ENCODE measurements at regions not wholly inside any gene's neighbourhood (a gene's known extent, or its start where the extent isn't known, plus 50 kb on each side); places are given as distances from the start of the nearest gene placed in this dataset.

DNA sequence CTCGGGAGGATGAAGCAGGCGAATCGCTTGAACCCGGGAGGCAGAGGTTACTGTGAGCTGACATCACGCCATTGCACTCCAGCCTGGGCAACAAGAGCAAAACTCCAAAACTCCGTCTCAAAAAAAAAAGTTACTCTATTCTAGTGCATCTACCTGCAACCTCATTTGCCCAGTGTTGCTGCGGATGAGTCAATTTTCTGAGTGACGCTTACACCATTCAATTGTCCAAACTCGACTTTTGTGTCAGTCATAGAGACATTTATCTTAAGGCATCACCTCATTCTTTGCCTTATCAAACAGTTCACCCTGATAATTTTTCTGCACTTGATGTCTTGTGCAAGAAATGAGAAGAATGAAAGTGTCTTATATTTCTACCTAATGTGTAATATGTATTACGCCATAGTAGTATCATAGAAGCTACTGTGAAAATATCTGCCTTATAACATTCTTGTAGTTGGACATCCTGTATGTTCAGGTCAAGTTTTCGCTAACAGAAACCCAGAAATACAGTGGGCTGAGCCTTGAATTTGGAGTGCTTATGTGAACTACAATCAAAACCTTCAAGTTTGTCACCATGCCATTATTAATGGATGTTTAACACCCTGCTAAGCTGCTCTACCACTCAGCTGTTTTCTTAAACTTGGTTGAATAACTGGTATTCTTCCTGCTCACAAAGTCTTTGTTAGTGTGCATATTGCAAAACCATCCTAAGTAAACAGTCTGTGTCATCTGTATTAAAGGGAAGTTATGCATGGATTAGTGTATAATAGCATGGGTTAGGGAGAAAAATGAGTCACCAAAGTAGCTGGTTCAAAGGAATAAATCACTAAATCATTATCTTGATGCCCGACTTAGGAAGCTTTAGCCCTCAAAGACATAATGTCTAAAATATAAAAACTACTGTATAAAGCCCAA lies 531.0 kb upstream of the NR2F2 start:
- no peaks in the 10 kb centered on the region for H3K4me1 Mint-ChIP-seq (ENCODE audit: low read depth)
- no peak overlapping the region for H3K27ac Mint-ChIP-seq
- H3K36me3 Mint-ChIP-seq (ENCODE audit: low read depth) = no peaks in the 10 kb centered on the region
- DNase-seq (ENCODE audit: low spot score) = no peak
- H3K27me3 Mint-ChIP-seq (ENCODE audit: low read depth) = no peaks in the 10 kb centered on the region
- H3K9me3 Mint-ChIP-seq = no peaks in the 10 kb centered on the region
- H3K4me3 Mint-ChIP-seq = no peak overlapping the region

GRCh38 chr15:95804484-95804883 lies 526.0 kb upstream of the NR2F2 start:
- Mint-ChIP-seq H3K9me3 (no peaks in the 10 kb centered on the region), H3K4me1 (ENCODE audit: low read depth) (no peaks in the 10 kb centered on the region), H3K36me3 (ENCODE audit: low read depth) (no peaks in the 10 kb centered on the region), H3K27ac (no peak overlapping the region), H3K27me3 (ENCODE audit: low read depth) (no peaks in the 10 kb centered on the region), H3K4me3 (no peak overlapping the region)
- DNase-seq (ENCODE audit: low spot score) = no peak

- H3K27ac Mint-ChIP-seq = no peak overlapping the region
- no peaks in the 10 kb centered on the region for H3K4me1 Mint-ChIP-seq (ENCODE audit: low read depth)
- no peaks in the 10 kb centered on the region for H3K9me3 Mint-ChIP-seq
- H3K36me3 Mint-ChIP-seq (ENCODE audit: low read depth) = no peaks in the 10 kb centered on the region
- H3K4me3 Mint-ChIP-seq = no peak overlapping the region
- no peak for DNase-seq (ENCODE audit: low spot score)
- no peaks in the 10 kb centered on the region for H3K27me3 Mint-ChIP-seq (ENCODE audit: low read depth)
Measured at GRCh38 chr15:95812491-95812890, 518.0 kb upstream of the NR2F2 start.

- Mint-ChIP-seq H3K4me1 (ENCODE audit: low read depth) (no peaks in the 10 kb centered on the region), H3K36me3 (ENCODE audit: low read depth) (no peaks in the 10 kb centered on the region)
Measured at GRCh38 chr15:95814908-95815307, 515.6 kb upstream of the NR2F2 start.

GRCh38 chr15:95816591-95816990 lies 513.9 kb upstream of the NR2F2 start:
- Mint-ChIP-seq H3K27me3 (ENCODE audit: low read depth) (peaks cover 3% of the 10 kb centered on the region), H3K36me3 (ENCODE audit: low read depth) (no peaks in the 10 kb centered on the region), H3K4me1 (ENCODE audit: low read depth) (no peaks in the 10 kb centered on the region), H3K9me3 (no peaks in the 10 kb centered on the region), H3K4me3 (no peak overlapping the region), H3K27ac (no peak overlapping the region)
- DNase-seq (ENCODE audit: low spot score) = no peak

More at GRCh38 chr15:95814908-95815307, 515.6 kb upstream of the NR2F2 start:
- no peak overlapping the region for H3K27ac Mint-ChIP-seq
- H3K9me3 Mint-ChIP-seq = no peaks in the 10 kb centered on the region
- H3K4me3 Mint-ChIP-seq = no peak overlapping the region
- no peak for DNase-seq (ENCODE audit: low spot score)
- no peaks in the 10 kb centered on the region for H3K27me3 Mint-ChIP-seq (ENCODE audit: low read depth)

DNA sequence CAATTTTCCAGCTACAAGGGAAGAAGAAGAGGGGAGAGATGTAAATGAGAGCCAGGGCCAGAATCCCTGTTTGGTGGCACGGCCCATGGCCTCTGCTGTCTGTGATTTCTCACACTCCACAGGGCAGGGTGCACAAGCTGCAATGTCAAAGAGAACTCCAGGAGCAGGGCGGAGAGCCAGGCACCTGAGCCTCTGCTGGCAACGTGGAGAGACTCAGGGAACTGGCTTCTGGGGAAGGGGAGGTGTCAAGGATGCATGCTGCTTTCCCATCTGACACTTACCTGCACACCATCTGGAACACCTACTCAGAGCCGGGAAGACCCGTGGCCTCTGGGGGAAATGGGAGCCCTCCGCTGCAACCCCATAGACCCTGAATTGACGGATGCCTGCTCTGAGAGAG lies 507.5 kb upstream of the NR2F2 start:
- DNase-seq (ENCODE audit: low spot score) = no peak
- no peak overlapping the region for H3K27ac Mint-ChIP-seq
- no peaks in the 10 kb centered on the region for H3K36me3 Mint-ChIP-seq (ENCODE audit: low read depth)
- H3K4me1 Mint-ChIP-seq (ENCODE audit: low read depth) = no peaks in the 10 kb centered on the region
- peaks cover 9% of the 10 kb centered on the region for H3K27me3 Mint-ChIP-seq (ENCODE audit: low read depth)
- H3K9me3 Mint-ChIP-seq = no peaks in the 10 kb centered on the region
- no peak overlapping the region for H3K4me3 Mint-ChIP-seq

DNA sequence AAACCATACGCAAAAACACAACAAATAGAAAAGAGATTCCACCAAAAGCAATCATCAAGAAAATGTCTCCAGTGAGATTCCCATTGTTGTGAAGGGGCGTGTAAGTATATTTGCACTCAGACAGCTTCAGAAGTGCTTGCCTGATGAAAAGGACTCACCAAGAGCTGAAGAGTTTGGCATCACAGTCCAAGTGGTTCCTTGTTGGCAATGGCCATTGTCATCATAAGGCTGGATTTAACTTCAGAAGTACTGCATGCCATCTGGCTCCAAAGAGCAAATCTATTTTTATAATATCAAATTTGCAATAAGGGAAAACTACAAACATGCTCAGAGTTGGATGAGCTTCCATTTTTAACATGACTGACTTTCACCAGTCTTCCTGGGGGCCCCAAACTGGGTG lies 505.3 kb upstream of the NR2F2 start:
- Mint-ChIP-seq H3K4me1 (ENCODE audit: low read depth) (no peaks in the 10 kb centered on the region), H3K27me3 (ENCODE audit: low read depth) (peaks cover 8% of the 10 kb centered on the region), H3K36me3 (ENCODE audit: low read depth) (no peaks in the 10 kb centered on the region), H3K9me3 (no peaks in the 10 kb centered on the region), H3K4me3 (no peak overlapping the region), H3K27ac (no peak overlapping the region)
- DNase-seq (ENCODE audit: low spot score) = no peak

GRCh38 chr15:95825671-95826411 lies 504.7 kb upstream of the NR2F2 start:
- no peaks in the 10 kb centered on the region for H3K4me1 Mint-ChIP-seq (ENCODE audit: low read depth)
- no peaks in the 10 kb centered on the region for H3K9me3 Mint-ChIP-seq
- DNase-seq (ENCODE audit: low spot score) = no peak
- H3K36me3 Mint-ChIP-seq (ENCODE audit: low read depth) = no peaks in the 10 kb centered on the region
- no peak overlapping the region for H3K27ac Mint-ChIP-seq
- H3K27me3 Mint-ChIP-seq (ENCODE audit: low read depth) = peaks cover 11% of the 10 kb centered on the region
- H3K4me3 Mint-ChIP-seq = no peak overlapping the region

DNA sequence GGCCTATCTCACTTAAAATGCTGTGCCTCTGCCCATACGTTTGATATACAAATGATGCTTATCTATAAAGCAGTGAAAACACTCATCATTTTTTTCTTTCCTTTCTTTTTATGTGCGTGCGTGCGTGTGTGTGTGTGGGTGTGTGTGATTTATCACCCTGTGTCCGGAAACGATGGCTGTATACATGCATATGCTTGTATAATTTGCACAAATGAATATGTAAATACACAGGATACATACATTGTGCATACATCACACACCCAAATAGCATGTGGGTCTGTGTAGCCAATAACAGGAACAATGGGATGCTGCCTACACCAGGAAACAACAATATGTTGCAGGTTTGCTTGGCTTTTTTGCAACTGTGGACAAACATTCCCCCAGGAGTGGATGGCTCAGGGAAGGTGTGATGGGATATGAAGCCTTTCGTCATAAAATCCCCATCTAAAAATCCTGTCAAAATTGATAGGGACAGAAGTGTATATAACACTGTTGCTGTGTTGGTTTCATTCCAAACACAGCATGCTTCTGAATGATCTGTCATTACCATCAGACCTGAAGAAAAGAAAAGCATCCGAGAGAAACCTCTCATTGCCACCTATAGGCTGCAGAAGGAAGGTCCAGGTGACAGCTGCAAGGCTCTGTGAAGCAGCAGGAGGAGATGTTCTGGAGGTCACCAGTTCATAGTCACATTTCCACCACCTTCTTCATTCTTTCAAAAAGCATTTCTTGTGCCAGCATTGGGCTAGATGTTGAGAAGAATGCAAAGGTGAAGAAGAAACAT lies 503.9 kb upstream of the NR2F2 start:
- DNase-seq (ENCODE audit: low spot score) = no peak

GRCh38 chr15:95829062-95829461 lies 501.4 kb upstream of the NR2F2 start:
- H3K27ac Mint-ChIP-seq = no peak overlapping the region
- DNase-seq (ENCODE audit: low spot score) = no peak
- no peaks in the 10 kb centered on the region for H3K36me3 Mint-ChIP-seq (ENCODE audit: low read depth)
- peaks cover 19% of the 10 kb centered on the region for H3K27me3 Mint-ChIP-seq (ENCODE audit: low read depth)
- no peaks in the 10 kb centered on the region for H3K4me1 Mint-ChIP-seq (ENCODE audit: low read depth)
- no peak overlapping the region for H3K4me3 Mint-ChIP-seq
- no peaks in the 10 kb centered on the region for H3K9me3 Mint-ChIP-seq

More for the DNA sequence above, 503.9 kb upstream of the NR2F2 start:
- H3K9me3 Mint-ChIP-seq = no peaks in the 10 kb centered on the region
- no peak overlapping the region for H3K27ac Mint-ChIP-seq
- no peak overlapping the region for H3K4me3 Mint-ChIP-seq
- no peaks in the 10 kb centered on the region for H3K36me3 Mint-ChIP-seq (ENCODE audit: low read depth)
- H3K4me1 Mint-ChIP-seq (ENCODE audit: low read depth) = no peaks in the 10 kb centered on the region
- H3K27me3 Mint-ChIP-seq (ENCODE audit: low read depth) = peaks cover 12% of the 10 kb centered on the region

- H3K27ac Mint-ChIP-seq = no peak overlapping the region
- H3K27me3 Mint-ChIP-seq (ENCODE audit: low read depth) = peaks cover 27% of the 10 kb centered on the region
- no peaks in the 10 kb centered on the region for H3K4me1 Mint-ChIP-seq (ENCODE audit: low read depth)
- no peak overlapping the region for H3K4me3 Mint-ChIP-seq
- H3K9me3 Mint-ChIP-seq = no peaks in the 10 kb centered on the region
- no peak for DNase-seq (ENCODE audit: low spot score)
- no peaks in the 10 kb centered on the region for H3K36me3 Mint-ChIP-seq (ENCODE audit: low read depth)
Measured at GRCh38 chr15:95830281-95830680, 500.2 kb upstream of the NR2F2 start.

DNA sequence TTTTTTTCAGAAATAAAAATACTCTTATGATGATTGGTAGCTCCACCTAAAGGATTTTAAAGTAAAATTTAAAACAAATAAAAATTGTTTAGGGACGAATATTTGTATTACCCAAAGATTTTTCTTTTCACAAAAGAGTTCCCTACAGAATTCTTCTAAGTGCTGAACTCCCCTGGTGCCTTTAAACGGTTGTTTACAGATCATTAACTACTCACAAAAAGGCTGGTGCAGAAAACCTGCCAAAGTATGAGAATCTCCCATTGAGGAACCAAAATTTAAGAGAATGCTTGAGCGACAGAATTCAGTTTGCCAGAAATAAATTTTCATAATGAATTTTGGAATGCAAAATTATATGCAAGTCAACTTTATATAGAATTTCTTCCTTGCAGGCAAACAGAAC lies 497.8 kb upstream of the NR2F2 start:
- H3K27ac Mint-ChIP-seq = no peak overlapping the region
- no peak for DNase-seq (ENCODE audit: low spot score)
- H3K36me3 Mint-ChIP-seq (ENCODE audit: low read depth) = no peaks in the 10 kb centered on the region
- H3K4me1 Mint-ChIP-seq (ENCODE audit: low read depth) = no peaks in the 10 kb centered on the region
- H3K9me3 Mint-ChIP-seq = no peaks in the 10 kb centered on the region
- no peak overlapping the region for H3K4me3 Mint-ChIP-seq
- H3K27me3 Mint-ChIP-seq (ENCODE audit: low read depth) = peaks cover 27% of the 10 kb centered on the region

DNA sequence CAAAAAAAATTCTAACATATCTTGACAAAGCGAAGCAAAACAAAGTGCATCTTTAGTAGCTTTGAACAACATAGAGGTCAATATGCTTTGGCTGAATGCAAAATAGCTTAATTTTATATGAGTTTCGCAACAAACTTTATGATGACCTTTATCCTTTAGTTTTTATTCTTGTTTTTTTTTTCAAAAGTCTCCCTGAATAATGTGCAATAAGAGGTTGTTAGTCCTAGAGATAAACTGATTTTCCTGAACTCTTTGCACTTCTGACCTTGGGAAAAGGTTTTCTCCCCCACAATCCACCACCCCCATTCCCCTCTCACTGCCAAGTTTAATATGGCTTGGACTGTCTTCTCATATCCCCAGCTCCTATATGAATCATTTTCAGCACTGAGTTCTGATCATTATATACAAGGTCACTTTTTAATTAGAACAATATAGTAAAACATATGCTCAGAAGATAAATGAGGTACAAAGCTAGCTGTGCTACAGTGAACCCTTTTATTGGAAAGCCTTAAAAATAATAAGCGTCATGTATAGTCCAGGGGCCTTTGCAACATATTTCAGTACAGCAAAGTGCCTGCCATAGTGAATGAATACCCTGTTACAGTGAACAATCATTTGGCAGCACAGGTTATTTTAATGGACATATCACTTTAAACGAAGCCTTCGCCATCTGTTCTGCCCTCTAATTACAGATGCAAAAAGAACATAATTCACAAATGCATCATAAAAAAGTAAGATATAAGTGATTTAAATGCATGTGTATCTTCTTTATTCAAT lies 496.3 kb upstream of the NR2F2 start:
- Mint-ChIP-seq H3K36me3 (ENCODE audit: low read depth) (peaks cover 4% of the 10 kb centered on the region), H3K4me1 (ENCODE audit: low read depth) (peaks cover 10% of the 10 kb centered on the region), H3K27me3 (ENCODE audit: low read depth) (peaks cover 27% of the 10 kb centered on the region), H3K9me3 (no peaks in the 10 kb centered on the region), H3K27ac (no peak overlapping the region), H3K4me3 (no peak overlapping the region)
- DNase-seq (ENCODE audit: low spot score) = no peak
